ENCODE measurements at regions not wholly inside any gene's neighbourhood (a gene's known extent, or its start where the extent isn't known, plus 50 kb on each side); places are given as distances from the start of the nearest gene placed in this dataset.

DNA sequence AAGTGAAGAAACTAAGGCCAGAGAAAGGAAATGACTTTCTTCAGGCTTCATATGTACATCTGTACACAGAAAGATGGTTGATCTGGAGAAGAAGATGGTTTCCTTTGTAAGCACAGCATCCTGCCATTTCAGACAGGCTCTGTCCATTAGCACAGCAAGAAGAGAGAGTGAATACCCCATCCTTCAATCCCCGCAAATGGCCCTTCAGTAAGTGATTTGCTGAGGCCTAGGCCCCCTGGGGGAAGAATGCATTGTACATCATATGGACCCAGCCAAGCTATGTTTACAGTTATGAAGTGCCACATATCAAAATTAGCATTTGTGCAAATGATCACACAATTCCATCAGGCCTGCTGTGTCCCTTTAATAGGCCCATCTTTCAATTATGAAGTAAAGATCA is 657.4 kb downstream of the BRINP1 start:
- FAIRE-seq: no peak
- Histone ChIP-seq H3K36me3 (ENCODE audit: insufficient read depth, low read length) (no peaks in the 10 kb centered on the region), H3K4me1 (ENCODE audit: insufficient read depth, low read length) (no peaks in the 10 kb centered on the region), H3K4me3 (ENCODE audit: insufficient read depth, low read depth, low read length) (no peak overlapping the region), H3K9ac (ENCODE audit: low read length) (no peak overlapping the region), H3K27ac (ENCODE audit: low read depth, low read length) (no peak overlapping the region), H3K4me2 (ENCODE audit: low read length) (no peak overlapping the region), H2AFZ (ENCODE audit: low read depth, low read length) (no peak overlapping the region), H3K27me3 (ENCODE audit: insufficient read depth, low read length) (no peaks in the 10 kb centered on the region), H4K20me1 (ENCODE audit: insufficient read depth, low read length) (no peaks in the 10 kb centered on the region), H3K79me2 (ENCODE audit: insufficient read depth, low read length) (no peaks in the 10 kb centered on the region), H3K9me3 (ENCODE audit: insufficient read depth, low read depth, low read length) (no peaks in the 10 kb centered on the region)
- H3K9me3 Mint-ChIP-seq (ENCODE audit: unreplicated experiment): no peaks in the 10 kb centered on the region
- H3K4me1 Mint-ChIP-seq (ENCODE audit: low read depth, unreplicated experiment): no peaks in the 10 kb centered on the region
- no peak overlapping the region for H3K27ac Mint-ChIP-seq (ENCODE audit: unreplicated experiment)
- peaks cover 4% of the 10 kb centered on the region for H3K27me3 Mint-ChIP-seq (ENCODE audit: low read depth, unreplicated experiment)
- H3K36me3 Mint-ChIP-seq (ENCODE audit: low read depth, unreplicated experiment): no peaks in the 10 kb centered on the region
- H3K4me3 Mint-ChIP-seq (ENCODE audit: unreplicated experiment): no peak overlapping the region
- DNase-seq (ENCODE audit: low read depth): no peak
- TF ChIP-seq, protein P1, sequence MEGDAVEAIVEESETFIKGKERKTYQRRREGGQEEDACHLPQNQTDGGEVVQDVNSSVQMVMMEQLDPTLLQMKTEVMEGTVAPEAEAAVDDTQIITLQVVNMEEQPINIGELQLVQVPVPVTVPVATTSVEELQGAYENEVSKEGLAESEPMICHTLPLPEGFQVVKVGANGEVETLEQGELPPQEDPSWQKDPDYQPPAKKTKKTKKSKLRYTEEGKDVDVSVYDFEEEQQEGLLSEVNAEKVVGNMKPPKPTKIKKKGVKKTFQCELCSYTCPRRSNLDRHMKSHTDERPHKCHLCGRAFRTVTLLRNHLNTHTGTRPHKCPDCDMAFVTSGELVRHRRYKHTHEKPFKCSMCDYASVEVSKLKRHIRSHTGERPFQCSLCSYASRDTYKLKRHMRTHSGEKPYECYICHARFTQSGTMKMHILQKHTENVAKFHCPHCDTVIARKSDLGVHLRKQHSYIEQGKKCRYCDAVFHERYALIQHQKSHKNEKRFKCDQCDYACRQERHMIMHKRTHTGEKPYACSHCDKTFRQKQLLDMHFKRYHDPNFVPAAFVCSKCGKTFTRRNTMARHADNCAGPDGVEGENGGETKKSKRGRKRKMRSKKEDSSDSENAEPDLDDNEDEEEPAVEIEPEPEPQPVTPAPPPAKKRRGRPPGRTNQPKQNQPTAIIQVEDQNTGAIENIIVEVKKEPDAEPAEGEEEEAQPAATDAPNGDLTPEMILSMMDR (IDR thresholded peaks at IDR 0.05; ENCODE audit: insufficient read depth, low read depth, low read length): no peak
- no peak for TF ChIP-seq EZH2 (IDR thresholded peaks at IDR 0.05; ENCODE audit: insufficient read depth, low read length)

DNA sequence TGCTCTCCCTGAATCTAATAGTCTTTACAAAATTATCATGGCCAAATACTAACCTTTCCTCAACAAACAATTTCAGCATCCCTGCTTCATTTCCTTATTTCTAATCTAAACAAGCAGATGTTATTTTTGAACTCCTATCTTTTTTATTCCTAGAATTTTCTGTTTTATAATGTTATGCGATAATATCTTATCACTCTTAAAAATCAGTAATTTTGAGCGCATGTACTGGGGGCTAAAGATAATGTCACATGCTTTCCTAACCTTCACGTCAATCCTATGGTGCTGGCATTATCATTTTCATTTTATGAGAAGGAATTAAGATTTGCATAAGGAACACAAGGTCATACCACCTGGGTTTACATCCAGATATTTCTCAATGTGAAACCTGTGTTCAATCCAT is 648.0 kb downstream of the BRINP1 start:
- no peaks in the 10 kb centered on the region for H3K4me1 Mint-ChIP-seq (ENCODE audit: low read depth, unreplicated experiment)
- TF ChIP-seq, protein P1 (IDR thresholded peaks at IDR 0.05; ENCODE audit: insufficient read depth, low read depth, low read length): no peak
- peaks cover 2% of the 10 kb centered on the region for H3K9me3 Mint-ChIP-seq (ENCODE audit: unreplicated experiment)
- DNase-seq (ENCODE audit: low read depth): no peak
- no peaks in the 10 kb centered on the region for H3K36me3 Mint-ChIP-seq (ENCODE audit: low read depth, unreplicated experiment)
- Histone ChIP-seq H3K27me3 (ENCODE audit: insufficient read depth, low read length) (no peaks in the 10 kb centered on the region), H3K9me3 (ENCODE audit: insufficient read depth, low read depth, low read length) (peaks cover 2% of the 10 kb centered on the region), H3K79me2 (ENCODE audit: insufficient read depth, low read length) (no peaks in the 10 kb centered on the region), H3K27ac (ENCODE audit: low read depth, low read length) (no peak overlapping the region), H3K4me3 (ENCODE audit: insufficient read depth, low read depth, low read length) (no peak overlapping the region), H2AFZ (ENCODE audit: low read depth, low read length) (no peak overlapping the region), H3K9ac (ENCODE audit: low read length) (no peak overlapping the region), H4K20me1 (ENCODE audit: insufficient read depth, low read length) (no peaks in the 10 kb centered on the region), H3K4me2 (ENCODE audit: low read length) (no peak overlapping the region), H3K4me1 (ENCODE audit: insufficient read depth, low read length) (no peaks in the 10 kb centered on the region), H3K36me3 (ENCODE audit: insufficient read depth, low read length) (no peaks in the 10 kb centered on the region)
- no peaks in the 10 kb centered on the region for H3K27me3 Mint-ChIP-seq (ENCODE audit: low read depth, unreplicated experiment)
- H3K4me3 Mint-ChIP-seq (ENCODE audit: unreplicated experiment): no peak overlapping the region
- no peak for FAIRE-seq
- H3K27ac Mint-ChIP-seq (ENCODE audit: unreplicated experiment): no peak overlapping the region

DNA sequence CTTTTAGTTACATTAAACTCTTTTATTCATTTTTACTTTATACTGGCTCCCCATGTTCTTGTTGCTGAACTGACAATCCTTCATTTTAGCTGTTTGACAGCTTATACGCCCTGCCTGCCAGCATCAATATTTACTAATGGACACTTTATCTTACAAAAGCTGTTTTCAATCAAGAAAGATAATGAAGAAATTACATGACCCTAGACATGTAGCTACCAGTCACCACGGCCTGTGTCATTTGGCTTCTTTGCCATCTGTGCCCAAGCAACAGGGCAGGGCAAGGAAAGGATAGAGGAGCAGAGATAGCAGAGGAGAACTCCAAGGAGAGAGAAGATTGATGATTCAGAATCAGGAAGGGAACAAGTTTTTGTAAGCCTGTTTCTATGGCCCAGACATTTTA is 647.3 kb downstream of the BRINP1 start:
- Histone ChIP-seq H3K9ac (ENCODE audit: low read length) (no peak overlapping the region), H3K27me3 (ENCODE audit: insufficient read depth, low read length) (no peaks in the 10 kb centered on the region), H3K36me3 (ENCODE audit: insufficient read depth, low read length) (no peaks in the 10 kb centered on the region), H4K20me1 (ENCODE audit: insufficient read depth, low read length) (no peaks in the 10 kb centered on the region), H3K79me2 (ENCODE audit: insufficient read depth, low read length) (no peaks in the 10 kb centered on the region), H3K27ac (ENCODE audit: low read depth, low read length) (no peak overlapping the region), H3K4me3 (ENCODE audit: insufficient read depth, low read depth, low read length) (no peak overlapping the region), H3K4me2 (ENCODE audit: low read length) (no peak overlapping the region), H3K9me3 (ENCODE audit: insufficient read depth, low read depth, low read length) (peaks cover 2% of the 10 kb centered on the region), H3K4me1 (ENCODE audit: insufficient read depth, low read length) (no peaks in the 10 kb centered on the region), H2AFZ (ENCODE audit: low read depth, low read length) (no peak overlapping the region)
- DNase-seq (ENCODE audit: low read depth) (no peak), FAIRE-seq (no peak)
- no peaks in the 10 kb centered on the region for H3K4me1 Mint-ChIP-seq (ENCODE audit: low read depth, unreplicated experiment)
- H3K36me3 Mint-ChIP-seq (ENCODE audit: low read depth, unreplicated experiment): no peaks in the 10 kb centered on the region
- H3K27ac Mint-ChIP-seq (ENCODE audit: unreplicated experiment): no peak overlapping the region
- H3K4me3 Mint-ChIP-seq (ENCODE audit: unreplicated experiment): no peak overlapping the region
- H3K27me3 Mint-ChIP-seq (ENCODE audit: low read depth, unreplicated experiment): no peaks in the 10 kb centered on the region
- TF ChIP-seq EZH2 (IDR thresholded peaks at IDR 0.05; ENCODE audit: insufficient read depth, low read length): no peak
- TF ChIP-seq, protein P1 (IDR thresholded peaks at IDR 0.05; ENCODE audit: insufficient read depth, low read depth, low read length): no peak
- peaks cover 2% of the 10 kb centered on the region for H3K9me3 Mint-ChIP-seq (ENCODE audit: unreplicated experiment)

Data from astrocyte (in vitro differentiated cells and primary cell).